22Rv1 (cell line): ENCODE measurements at regions not wholly inside any gene's neighbourhood (a gene's known extent, or its start where the extent isn't known, plus 50 kb on each side); places are given as distances from the start of the nearest gene placed in this dataset.

Experiments
- CTCF ChIP-seq: fragments of 450-650 bp; IDR thresholded peaks from 2 replicates; pipeline ENCODE4 v1.5.1; 2017; ENCODE audit warnings: mild to moderate bottlenecking
- ZFX ChIP-seq: fragments of 450-650 bp; IDR thresholded peaks from 2 replicates; pipeline ENCODE4 v1.6.1; 2017; ENCODE audit warnings: antibody characterized with exemption, borderline replicate concordance

GRCh38 chrX:129161108-129161507, 362.2 kb downstream of the SMARCA1 start:
- TF ChIP-seq CTCF (no peak), ZFX (no peak)
